ENCODE measurements at regions not wholly inside any gene's neighbourhood (a gene's known extent, or its start where the extent isn't known, plus 50 kb on each side); places are given as distances from the start of the nearest gene placed in this dataset.

DNA sequence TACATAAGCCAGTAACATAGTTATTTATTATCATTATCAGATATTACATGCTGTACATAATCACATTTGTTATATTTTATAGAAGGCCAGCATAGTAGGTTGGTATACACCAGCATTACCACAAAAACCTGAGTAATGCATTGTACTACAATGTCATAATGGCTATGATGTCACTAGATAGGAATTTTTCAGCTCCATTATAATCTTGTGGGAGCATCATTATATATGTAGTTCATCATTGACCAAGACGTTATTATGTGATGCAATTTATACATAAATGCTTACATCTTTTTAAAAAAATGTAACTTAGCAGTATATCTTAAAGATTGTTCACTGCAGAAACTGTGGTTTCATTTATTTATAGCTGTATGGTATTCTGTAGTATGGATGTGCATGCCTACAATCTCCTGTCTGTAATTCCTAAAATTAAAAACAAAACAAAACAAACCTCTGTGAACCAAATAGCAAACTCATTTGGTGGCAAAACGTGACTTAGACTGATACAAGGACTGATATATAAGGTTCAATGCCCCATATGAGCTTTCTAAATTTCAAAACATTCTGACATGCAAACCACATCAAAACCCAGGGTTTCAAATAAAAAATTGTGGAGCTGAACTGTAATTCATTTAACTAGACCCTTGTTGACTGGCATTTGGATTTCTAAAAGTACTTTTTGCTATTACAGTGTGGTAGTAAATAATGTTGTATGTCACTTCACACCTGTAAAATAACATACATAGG, 250.9 kb downstream of the DLEU7 start:
- H3K9me3 ChIP-seq (ENCODE audit: control insufficient read depth, insufficient read depth, low read depth, low read length): no peaks in the 10 kb centered on the region
- H3K36me3 ChIP-seq (ENCODE audit: control insufficient read depth in 2 of 2, insufficient read depth in 1 of 2, low read length in 2 of 2): no peaks in the 10 kb centered on the region
- H3K4me3 ChIP-seq (ENCODE audit: low read depth, low read length): no peak overlapping the region
- no peak overlapping the region for H3K27ac ChIP-seq (ENCODE audit: extremely low read depth, low read depth, low read length)
- no peaks in the 10 kb centered on the region for H3K4me1 ChIP-seq (ENCODE audit: control insufficient read depth, insufficient read depth, low read length)
- TF ChIP-seq ZBTB21 (tag by site-specific recombination; IDR thresholded peaks at IDR 0.05): peak; percentile 54
- no peak for TF ChIP-seq ZNF670 (tag by site-specific recombination; IDR thresholded peaks at IDR 0.05; ENCODE audit: low read depth)
- peak; percentile 35; the same call in 1 of the 2 replicates for TF ChIP-seq ZNF366 (tag by site-specific recombination; conservative IDR thresholded peaks at IDR 0.05)
- TF ChIP-seq ZNF571 (tag by site-specific recombination; IDR thresholded peaks at IDR 0.05): no peak
- TF ChIP-seq ZFP37 (tag by site-specific recombination; IDR thresholded peaks at IDR 0.05): 0 out of 2 replicates have a peak, but pooled peaks have one; percentile 28
- TF ChIP-seq, protein P1, sequence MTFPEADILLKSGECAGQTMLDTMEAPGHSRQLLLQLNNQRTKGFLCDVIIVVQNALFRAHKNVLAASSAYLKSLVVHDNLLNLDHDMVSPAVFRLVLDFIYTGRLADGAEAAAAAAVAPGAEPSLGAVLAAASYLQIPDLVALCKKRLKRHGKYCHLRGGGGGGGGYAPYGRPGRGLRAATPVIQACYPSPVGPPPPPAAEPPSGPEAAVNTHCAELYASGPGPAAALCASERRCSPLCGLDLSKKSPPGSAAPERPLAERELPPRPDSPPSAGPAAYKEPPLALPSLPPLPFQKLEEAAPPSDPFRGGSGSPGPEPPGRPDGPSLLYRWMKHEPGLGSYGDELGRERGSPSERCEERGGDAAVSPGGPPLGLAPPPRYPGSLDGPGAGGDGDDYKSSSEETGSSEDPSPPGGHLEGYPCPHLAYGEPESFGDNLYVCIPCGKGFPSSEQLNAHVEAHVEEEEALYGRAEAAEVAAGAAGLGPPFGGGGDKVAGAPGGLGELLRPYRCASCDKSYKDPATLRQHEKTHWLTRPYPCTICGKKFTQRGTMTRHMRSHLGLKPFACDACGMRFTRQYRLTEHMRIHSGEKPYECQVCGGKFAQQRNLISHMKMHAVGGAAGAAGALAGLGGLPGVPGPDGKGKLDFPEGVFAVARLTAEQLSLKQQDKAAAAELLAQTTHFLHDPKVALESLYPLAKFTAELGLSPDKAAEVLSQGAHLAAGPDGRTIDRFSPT (tag by site-specific recombination; IDR thresholded peaks at IDR 0.05): peak; percentile 70
- TF ChIP-seq, protein P2, sequence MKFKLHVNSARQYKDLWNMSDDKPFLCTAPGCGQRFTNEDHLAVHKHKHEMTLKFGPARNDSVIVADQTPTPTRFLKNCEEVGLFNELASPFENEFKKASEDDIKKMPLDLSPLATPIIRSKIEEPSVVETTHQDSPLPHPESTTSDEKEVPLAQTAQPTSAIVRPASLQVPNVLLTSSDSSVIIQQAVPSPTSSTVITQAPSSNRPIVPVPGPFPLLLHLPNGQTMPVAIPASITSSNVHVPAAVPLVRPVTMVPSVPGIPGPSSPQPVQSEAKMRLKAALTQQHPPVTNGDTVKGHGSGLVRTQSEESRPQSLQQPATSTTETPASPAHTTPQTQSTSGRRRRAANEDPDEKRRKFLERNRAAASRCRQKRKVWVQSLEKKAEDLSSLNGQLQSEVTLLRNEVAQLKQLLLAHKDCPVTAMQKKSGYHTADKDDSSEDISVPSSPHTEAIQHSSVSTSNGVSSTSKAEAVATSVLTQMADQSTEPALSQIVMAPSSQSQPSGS (tag by site-specific recombination; IDR thresholded peaks at IDR 0.05; ENCODE audit: low read depth): peak; percentile 87
- TF ChIP-seq ZNF629 (tag by site-specific recombination; IDR thresholded peaks at IDR 0.05): peak; percentile 81
- TF ChIP-seq SP7 (tag by site-specific recombination; IDR thresholded peaks at IDR 0.05): peak; percentile 18; the same call in 1 of the 2 replicates
- 0 out of 2 replicates have a peak, but pooled peaks have one; percentile 48 for TF ChIP-seq ZEB2 (tag by site-specific recombination; IDR thresholded peaks at IDR 0.05)
- TF ChIP-seq, protein P3, sequence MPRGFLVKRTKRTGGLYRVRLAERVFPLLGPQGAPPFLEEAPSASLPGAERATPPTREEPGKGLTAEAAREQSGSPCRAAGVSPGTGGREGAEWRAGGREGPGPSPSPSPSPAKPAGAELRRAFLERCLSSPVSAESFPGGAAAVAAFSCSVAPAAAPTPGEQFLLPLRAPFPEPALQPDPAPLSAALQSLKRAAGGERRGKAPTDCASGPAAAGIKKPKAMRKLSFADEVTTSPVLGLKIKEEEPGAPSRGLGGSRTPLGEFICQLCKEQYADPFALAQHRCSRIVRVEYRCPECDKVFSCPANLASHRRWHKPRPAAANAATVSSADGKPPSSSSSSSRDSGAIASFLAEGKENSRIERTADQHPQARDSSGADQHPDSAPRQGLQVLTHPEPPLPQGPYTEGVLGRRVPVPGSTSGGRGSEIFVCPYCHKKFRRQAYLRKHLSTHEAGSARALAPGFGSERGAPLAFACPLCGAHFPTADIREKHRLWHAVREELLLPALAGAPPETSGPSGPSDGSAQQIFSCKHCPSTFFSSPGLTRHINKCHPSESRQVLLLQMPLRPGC (tag by site-specific recombination; IDR thresholded peaks at IDR 0.05): 0 out of 2 replicates have a peak, but pooled peaks have one; percentile 32
- ChIA-PET POLR2A (no interaction called here), CTCF (interaction anchor here (0.6 to 0.7 kb wide), 3 partner anchors 23 to 617 kb away, joined by 3 to 4 read pairs (median 3); no protein-coding TSS in a partner anchor)

DNA sequence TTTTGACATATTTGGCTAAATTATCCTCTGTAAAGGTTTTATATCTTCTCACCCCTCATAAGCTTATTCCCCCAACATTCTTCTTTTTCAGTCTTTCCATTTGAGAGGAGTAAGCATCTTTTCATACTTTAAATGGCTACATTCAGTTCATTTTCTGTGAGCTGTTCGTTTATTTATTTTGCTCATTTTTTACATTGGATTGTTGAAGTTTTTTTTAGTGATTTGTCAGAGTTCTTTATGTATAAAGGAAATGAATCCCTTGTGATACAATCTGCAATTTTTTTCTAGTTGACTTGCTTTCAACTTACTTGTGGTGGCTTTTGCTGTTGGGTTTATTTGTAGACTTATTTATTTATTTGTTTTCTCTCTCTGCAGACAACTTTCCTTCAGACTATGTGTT, 250.3 kb downstream of the DLEU7 start:
- Histone ChIP-seq H3K4me3 (ENCODE audit: low read depth, low read length) (no peak overlapping the region), H3K36me3 (ENCODE audit: control insufficient read depth in 2 of 2, insufficient read depth in 1 of 2, low read length in 2 of 2) (no peaks in the 10 kb centered on the region), H3K9me3 (ENCODE audit: control insufficient read depth, insufficient read depth, low read depth, low read length) (no peaks in the 10 kb centered on the region), H3K4me1 (ENCODE audit: control insufficient read depth, insufficient read depth, low read length) (no peaks in the 10 kb centered on the region), H3K27ac (ENCODE audit: extremely low read depth, low read depth, low read length) (no peak overlapping the region)
- TF ChIP-seq, protein P4, sequence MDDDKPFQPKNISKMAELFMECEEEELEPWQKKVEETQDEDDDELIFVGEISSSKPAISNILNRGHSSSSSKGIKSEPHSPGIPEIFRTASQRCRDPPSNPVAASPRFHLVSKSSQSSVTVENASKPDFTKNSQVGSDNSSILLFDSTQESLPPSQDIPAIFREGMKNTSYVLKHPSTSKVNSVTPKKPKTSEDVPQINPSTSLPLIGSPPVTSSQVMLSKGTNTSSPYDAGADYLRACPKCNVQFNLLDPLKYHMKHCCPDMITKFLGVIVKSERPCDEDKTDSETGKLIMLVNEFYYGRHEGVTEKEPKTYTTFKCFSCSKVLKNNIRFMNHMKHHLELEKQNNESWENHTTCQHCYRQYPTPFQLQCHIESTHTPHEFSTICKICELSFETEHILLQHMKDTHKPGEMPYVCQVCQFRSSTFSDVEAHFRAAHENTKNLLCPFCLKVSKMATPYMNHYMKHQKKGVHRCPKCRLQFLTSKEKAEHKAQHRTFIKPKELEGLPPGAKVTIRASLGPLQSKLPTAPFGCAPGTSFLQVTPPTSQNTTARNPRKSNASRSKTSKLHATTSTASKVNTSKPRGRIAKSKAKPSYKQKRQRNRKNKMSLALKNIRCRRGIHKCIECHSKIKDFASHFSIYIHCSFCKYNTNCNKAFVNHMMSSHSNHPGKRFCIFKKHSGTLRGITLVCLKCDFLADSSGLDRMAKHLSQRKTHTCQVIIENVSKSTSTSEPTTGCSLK (tag by site-specific recombination; IDR thresholded peaks at IDR 0.05): no peak
- no peak for TF ChIP-seq ZNF791 (tag by site-specific recombination; IDR thresholded peaks at IDR 0.05)
- TF ChIP-seq ZBTB20 (tag by site-specific recombination; IDR thresholded peaks at IDR 0.05): no peak
- TF ChIP-seq, protein P5, sequence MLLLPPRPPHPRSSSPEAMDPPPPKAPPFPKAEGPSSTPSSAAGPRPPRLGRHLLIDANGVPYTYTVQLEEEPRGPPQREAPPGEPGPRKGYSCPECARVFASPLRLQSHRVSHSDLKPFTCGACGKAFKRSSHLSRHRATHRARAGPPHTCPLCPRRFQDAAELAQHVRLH (tag by site-specific recombination; IDR thresholded peaks at IDR 0.05): no peak
- TF ChIP-seq ZNF777 (tag by site-specific recombination; IDR thresholded peaks at IDR 0.05; ENCODE audit: borderline replicate concordance): no peak
- no peak for TF ChIP-seq ZNF830 (tag by site-specific recombination; IDR thresholded peaks at IDR 0.05; ENCODE audit: low read depth)
- TF ChIP-seq ZNF155 (tag by site-specific recombination; IDR thresholded peaks at IDR 0.05): no peak
- TF ChIP-seq SP3 (tag by site-specific recombination; IDR thresholded peaks at IDR 0.05): no peak
- no peak for TF ChIP-seq ZNF548 (tag by site-specific recombination; IDR thresholded peaks at IDR 0.05)
- no peak for TF ChIP-seq ZFP37 (tag by site-specific recombination; IDR thresholded peaks at IDR 0.05)
- no peak for TF ChIP-seq ZBTB48 (tag by site-specific recombination; IDR thresholded peaks at IDR 0.05)
- no peak for TF ChIP-seq ZNF629 (tag by site-specific recombination; IDR thresholded peaks at IDR 0.05)
- no peak for TF ChIP-seq ZNF785 (tag by site-specific recombination; IDR thresholded peaks at IDR 0.05)
- ChIA-PET POLR2A (no interaction called here), CTCF (interaction anchor here (0.7 kb wide), 1 partner anchor 44 kb away, joined by 3 read pairs; no protein-coding TSS in a partner anchor)

Measured in HEK293 (cell line).